ENCODE measurements at regions not wholly inside any gene's neighbourhood (a gene's known extent, or its start where the extent isn't known, plus 50 kb on each side); places are given as distances from the start of the nearest gene placed in this dataset.

DNA sequence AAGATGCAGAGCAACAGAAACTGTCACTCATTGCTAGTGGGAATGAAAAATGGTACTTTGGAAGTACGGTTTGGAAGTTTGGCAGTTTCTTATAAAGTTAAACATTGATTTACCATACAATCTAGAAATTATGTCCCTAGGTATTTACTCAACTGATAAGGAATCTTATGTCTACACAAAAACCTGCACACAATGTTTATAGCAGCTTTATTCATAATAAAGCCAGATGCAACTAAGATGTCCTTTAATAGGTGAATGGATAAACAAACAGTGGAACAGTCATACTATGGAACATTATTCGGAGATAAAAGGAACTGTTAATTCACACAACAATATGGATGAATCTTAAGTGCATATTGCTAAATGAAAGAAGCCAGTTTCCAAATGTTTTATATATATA lies 96.2 kb upstream of the SIRPA start:
- no peak overlapping the region for H3K27ac ChIP-seq
- TF ChIP-seq POLR2AphosphoS5 (IDR thresholded peaks at IDR 0.05) (no peak), POLR2A (IDR thresholded peaks at IDR 0.05) (no peak)
- TF ChIP-seq, protein P1, sequence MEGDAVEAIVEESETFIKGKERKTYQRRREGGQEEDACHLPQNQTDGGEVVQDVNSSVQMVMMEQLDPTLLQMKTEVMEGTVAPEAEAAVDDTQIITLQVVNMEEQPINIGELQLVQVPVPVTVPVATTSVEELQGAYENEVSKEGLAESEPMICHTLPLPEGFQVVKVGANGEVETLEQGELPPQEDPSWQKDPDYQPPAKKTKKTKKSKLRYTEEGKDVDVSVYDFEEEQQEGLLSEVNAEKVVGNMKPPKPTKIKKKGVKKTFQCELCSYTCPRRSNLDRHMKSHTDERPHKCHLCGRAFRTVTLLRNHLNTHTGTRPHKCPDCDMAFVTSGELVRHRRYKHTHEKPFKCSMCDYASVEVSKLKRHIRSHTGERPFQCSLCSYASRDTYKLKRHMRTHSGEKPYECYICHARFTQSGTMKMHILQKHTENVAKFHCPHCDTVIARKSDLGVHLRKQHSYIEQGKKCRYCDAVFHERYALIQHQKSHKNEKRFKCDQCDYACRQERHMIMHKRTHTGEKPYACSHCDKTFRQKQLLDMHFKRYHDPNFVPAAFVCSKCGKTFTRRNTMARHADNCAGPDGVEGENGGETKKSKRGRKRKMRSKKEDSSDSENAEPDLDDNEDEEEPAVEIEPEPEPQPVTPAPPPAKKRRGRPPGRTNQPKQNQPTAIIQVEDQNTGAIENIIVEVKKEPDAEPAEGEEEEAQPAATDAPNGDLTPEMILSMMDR (IDR thresholded peaks at IDR 0.05 in 8 of 11, conservative IDR thresholded peaks at IDR 0.05 in 3 of 11), result no peak
- intact Hi-C loops (cut with DNase I; ENCODE audit: low total_unique reads), result no loop called here
- no peak for DNase-seq
- peaks cover 7 to 44% (median 33%) of the 10 kb centered on the region in 6 donors for H3K4me1 ChIP-seq
- no peak overlapping the region for H3K4me3 ChIP-seq
- H3K9me3 ChIP-seq, result no peaks in the 10 kb centered on the region
- WGBS, 5 donors, result 81 to 93% (median 89%) methylated on average over 2 of the region's 2 CpGs
- H3K27me3 ChIP-seq (replicated peaks in 1 of 7), result peaks cover 0 to 51% (median 2%) of the 10 kb centered on the region in 7 donors
- H3K36me3 ChIP-seq, result no peaks in the 10 kb centered on the region

DNA sequence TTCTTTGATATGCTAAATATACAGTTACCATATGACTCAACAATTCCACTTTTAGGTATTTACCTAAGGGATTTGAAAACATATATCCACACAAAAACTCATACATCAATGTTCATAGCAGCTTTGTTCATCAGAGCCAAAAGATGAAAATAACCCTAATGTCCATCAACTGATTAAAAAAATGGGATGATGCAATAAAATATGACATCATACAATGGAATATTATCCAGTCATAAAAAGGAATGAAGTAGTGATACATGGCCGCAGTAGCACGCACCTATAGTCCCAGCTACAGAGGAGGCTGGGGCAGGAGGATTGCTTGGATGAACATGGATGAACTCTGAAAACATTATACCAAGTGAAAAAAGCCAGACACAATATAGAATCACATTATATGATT lies 101.4 kb upstream of the SIRPA start:
- no peak for DNase-seq
- Histone ChIP-seq H3K9me3 (no peaks in the 10 kb centered on the region), H3K36me3 (no peaks in the 10 kb centered on the region), H3K4me3 (no peak overlapping the region), H3K27ac (no peak overlapping the region), H3K4me1 (no peaks in the 10 kb centered on the region), H3K27me3 (replicated peaks in 1 of 7) (peaks cover 0 to 36% (median 0%) of the 10 kb centered on the region in 7 donors)
- intact Hi-C loops (cut with DNase I; ENCODE audit: low total_unique reads), result no loop called here
- TF ChIP-seq POLR2AphosphoS5 (IDR thresholded peaks at IDR 0.05), result no peak
- WGBS, 5 donors, result 92 to 100% (median 97%) methylated on average over 2 of the region's 2 CpGs

DNA sequence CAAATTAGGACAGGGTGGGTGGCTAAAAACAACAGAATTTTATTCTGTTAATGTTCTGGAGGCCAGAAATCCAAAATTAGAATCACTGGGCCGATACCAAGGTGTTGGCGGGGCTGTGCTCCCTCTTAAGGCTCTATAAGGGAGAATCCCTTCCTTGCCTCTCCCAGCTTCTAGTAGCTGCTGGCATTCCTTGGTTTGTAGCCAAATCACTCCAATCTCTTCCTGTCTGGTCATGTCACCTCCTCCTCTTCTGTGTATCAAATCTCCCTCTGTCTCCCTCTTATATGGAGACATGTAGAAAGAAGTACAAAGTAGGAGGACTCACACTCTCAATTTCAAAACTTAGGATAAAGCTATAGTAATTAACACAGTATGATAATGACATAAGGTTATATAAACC lies 102.9 kb upstream of the SIRPA start:
- peaks cover 0 to 14% (median 5%) of the 10 kb centered on the region in 6 donors for H3K4me1 ChIP-seq
- H3K9me3 ChIP-seq, result no peaks in the 10 kb centered on the region
- WGBS, 5 donors, result 54 to 78% (median 75%) methylated on average over 2 of the region's 2 CpGs
- intact Hi-C loops (cut with DNase I; ENCODE audit: low total_unique reads), result no loop called here
- H3K27ac ChIP-seq, result no peak overlapping the region
- no peak overlapping the region for H3K4me3 ChIP-seq
- DNase-seq, result no peak
- peaks cover 0 to 42% (median 2%) of the 10 kb centered on the region in 7 donors for H3K27me3 ChIP-seq (replicated peaks in 1 of 7)
- TF ChIP-seq POLR2AphosphoS5 (IDR thresholded peaks at IDR 0.05) (no peak), POLR2A (IDR thresholded peaks at IDR 0.05) (no peak)
- TF ChIP-seq, protein P1 (IDR thresholded peaks at IDR 0.05 in 8 of 11, conservative IDR thresholded peaks at IDR 0.05 in 3 of 11), result no peak
- no peaks in the 10 kb centered on the region for H3K36me3 ChIP-seq

DNA sequence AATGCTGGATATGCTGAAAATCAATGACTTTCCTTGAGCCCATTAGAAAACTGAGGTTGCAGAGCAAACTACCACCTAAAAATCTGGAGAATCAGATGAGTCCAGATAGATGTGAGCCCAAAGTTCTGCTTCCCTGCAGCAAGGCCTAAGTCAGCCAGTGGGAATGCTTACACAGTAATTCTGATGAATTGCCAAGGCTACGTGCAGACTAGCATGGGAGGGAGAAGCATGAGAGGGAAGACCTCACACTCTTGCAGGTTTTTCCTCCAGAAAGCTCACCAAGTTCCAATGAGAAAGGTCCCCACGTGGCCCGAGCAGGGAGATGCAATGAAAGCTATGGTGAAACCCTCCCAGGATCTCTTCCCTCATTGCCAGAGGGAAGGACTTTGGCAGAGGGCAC lies 104.8 kb upstream of the SIRPA start:
- intact Hi-C loops (cut with DNase I; ENCODE audit: low total_unique reads), result no loop called here
- Histone ChIP-seq H3K36me3 (no peaks in the 10 kb centered on the region), H3K9me3 (no peaks in the 10 kb centered on the region), H3K4me3 (no peak overlapping the region), H3K27ac (no peak overlapping the region), H3K27me3 (replicated peaks in 1 of 7) (peaks cover 0 to 61% (median 2%) of the 10 kb centered on the region in 7 donors), H3K4me1 (peaks cover 0 to 30% (median 16%) of the 10 kb centered on the region in 6 donors)
- TF ChIP-seq, protein P1 (IDR thresholded peaks at IDR 0.05 in 8 of 11, conservative IDR thresholded peaks at IDR 0.05 in 3 of 11), result no peak
- no peak for TF ChIP-seq POLR2A (IDR thresholded peaks at IDR 0.05)
- no peak for TF ChIP-seq POLR2AphosphoS5 (IDR thresholded peaks at IDR 0.05)
- 44 to 76% (median 61%) methylated on average over 3 of the region's 3 CpGs for WGBS, 5 donors
- DNase-seq, result no peak

DNA sequence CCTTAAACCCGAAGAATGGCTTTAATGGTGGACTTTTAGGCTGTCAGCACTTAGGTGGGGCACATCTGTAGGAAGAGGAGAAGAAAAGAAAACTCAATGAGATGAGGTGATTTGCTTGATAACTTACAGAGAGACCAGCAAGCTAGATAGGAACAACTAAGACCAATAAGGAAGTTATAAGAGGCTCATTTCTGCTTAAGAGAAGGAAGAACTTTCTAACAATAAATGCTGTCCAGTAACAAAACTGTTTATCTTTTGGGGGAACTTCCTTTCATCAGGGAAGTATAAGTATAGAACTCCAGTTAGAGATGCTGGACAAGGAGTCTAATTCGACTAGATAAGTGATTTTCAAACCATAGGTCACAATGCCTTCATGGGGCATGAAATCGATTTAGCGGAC lies 107.2 kb upstream of the SIRPA start:
- Histone ChIP-seq H3K9me3 (no peaks in the 10 kb centered on the region), H3K4me1 (peaks cover 0 to 44% (median 23%) of the 10 kb centered on the region in 6 donors), H3K4me3 (no peak overlapping the region), H3K36me3 (no peaks in the 10 kb centered on the region), H3K27me3 (replicated peaks in 1 of 7) (peaks cover 0 to 76% (median 5%) of the 10 kb centered on the region in 7 donors), H3K27ac (peak overlapping the region in 4 of 8 donors; percentile 57 to 71 (median 64))
- DNase-seq, result no peak
- TF ChIP-seq POLR2A (IDR thresholded peaks at IDR 0.05) (no peak), POLR2AphosphoS5 (IDR thresholded peaks at IDR 0.05) (no peak)
- TF ChIP-seq, protein P1 (IDR thresholded peaks at IDR 0.05 in 8 of 11, conservative IDR thresholded peaks at IDR 0.05 in 3 of 11), result no peak
- intact Hi-C loops (cut with DNase I; ENCODE audit: low total_unique reads), result no loop called here
- WGBS, 5 donors, result 67 to 70% (median 68%) methylated on average over 4 of the region's 4 CpGs
